Stromal cell of bone marrow (primary cell): ENCODE measurements at regions not wholly inside any gene's neighbourhood (a gene's known extent, or its start where the extent isn't known, plus 50 kb on each side); places are given as distances from the start of the nearest gene placed in this dataset.

Source experiments
- DNase-seq: peaks from one replicate; pipeline ENCODE4 v3.0.0-alpha.2; 2012; ENCODE audit warnings: low read depth

DNA sequence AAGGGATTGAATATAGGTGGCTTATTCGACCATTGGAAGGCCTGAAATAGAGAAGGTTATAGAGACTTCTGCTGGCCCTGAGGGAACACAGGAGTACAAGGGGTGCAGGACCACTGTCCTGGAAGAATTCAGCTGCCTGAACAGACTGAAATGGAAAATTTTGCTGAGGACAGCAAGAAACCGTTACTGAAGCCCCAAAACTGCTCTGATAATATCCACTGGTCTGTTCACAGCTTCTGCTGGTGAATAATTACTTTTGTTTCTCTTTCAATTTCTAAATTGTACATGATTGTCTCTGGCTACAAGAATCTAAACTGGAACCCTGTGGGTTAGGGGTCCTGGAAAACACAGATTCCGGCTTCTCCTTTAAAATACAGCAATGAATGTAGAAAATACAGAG lies 218.5 kb upstream of the CDH12 start:
- DNase-seq, result no peak

DNA sequence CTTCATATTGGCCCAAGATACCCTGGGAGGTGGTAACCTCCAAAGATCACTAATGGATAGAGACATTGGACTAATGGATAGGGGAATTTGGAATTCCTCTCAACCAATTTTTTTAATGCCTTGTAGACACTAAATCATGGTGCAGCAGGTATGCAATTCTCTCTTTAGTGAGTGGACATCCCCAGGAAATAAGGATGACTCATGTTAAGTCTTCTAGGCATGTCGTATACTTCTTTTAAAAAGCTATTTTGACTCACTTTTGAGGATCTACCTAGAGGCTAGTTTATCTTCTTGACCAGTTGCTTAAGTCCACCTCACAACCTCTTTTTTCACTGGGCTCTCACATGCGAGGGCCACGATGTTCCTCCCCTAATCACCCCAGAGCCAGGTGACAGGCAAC lies 211.6 kb upstream of the CDH12 start:
- no peak for DNase-seq

DNA sequence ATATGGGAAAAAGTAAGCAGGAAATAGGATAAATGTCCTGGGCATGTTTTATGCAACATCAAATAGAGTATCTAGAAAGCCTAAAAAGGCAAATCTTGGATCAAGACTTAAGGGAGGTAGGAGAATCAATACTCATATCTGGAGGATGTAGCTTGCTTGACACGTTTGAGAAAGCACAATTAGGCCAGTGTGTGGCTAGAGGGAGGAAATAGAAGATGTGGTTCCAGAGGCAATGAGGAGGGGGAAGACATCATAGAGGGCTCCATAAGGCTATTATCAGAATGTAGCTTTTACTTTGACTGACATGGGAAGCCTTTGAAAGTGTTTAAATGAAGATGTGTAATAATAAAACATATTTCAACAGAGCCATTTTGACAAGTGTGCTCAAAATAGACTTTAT lies 200.7 kb upstream of the CDH12 start:
- DNase-seq, result no peak

DNA sequence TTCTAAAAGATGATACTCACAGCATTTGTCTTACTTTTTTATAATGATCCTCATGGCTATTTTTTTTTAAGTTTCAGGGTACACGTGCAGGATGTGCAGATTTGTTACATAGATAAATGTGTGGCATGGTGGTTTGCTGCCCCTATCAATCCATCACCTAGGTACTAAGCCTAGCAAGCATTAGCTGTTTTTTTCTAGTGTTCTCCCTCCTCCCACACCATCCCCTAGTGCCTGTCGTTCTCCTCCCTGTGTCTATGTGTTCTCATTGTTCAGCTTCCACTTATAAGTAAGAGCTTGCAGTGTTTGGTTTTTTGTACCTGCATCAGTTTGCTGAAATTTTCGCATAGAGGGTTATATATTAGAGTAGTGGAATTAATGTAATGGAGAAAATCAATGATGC lies 189.1 kb upstream of the CDH12 start:
- no peak for DNase-seq

DNA sequence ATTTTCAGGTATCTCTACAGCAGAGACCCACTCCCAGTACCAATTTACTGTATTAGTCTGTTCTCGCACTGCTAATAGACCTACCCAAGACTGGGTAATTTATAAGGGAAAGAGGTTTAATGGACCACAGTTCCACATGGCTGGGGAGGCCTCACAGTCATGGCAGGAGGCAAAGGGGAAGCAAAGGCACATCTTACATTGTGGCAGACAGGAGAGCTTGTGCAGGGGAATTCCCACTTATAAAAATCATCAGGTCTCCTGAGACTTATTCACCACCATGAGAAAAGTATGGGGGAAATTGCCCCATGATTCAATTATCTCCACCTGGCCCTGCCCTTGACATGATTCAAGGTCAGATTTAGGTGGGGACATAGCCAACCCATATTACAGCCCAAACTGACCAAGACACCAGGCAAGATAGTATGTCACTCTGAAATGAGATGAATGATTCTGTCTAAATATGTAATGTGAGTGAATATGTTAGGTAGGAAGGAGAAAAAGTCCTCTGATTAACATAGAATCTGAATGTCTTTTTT lies 182.5 kb upstream of the CDH12 start:
- no peak for DNase-seq

DNA sequence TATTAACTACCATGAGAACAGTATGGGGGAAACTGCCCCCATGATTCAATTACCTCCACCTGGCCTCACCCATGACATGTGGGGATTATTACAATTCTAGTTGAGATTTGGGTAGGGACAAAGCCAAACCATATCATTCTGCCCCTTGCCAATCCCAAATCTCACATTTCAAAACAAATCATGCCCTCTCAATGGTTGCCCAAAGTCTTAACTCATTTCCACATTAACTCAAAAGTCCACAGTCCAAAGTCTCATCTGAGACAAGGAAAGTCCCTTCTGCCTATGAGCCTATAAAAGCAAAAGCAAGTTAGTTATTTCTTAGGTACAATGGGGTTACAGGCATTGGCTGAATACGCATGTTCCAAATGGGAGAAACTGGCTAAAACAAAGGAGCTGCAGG lies 180.7 kb upstream of the CDH12 start:
- DNase-seq, result no peak

DNA sequence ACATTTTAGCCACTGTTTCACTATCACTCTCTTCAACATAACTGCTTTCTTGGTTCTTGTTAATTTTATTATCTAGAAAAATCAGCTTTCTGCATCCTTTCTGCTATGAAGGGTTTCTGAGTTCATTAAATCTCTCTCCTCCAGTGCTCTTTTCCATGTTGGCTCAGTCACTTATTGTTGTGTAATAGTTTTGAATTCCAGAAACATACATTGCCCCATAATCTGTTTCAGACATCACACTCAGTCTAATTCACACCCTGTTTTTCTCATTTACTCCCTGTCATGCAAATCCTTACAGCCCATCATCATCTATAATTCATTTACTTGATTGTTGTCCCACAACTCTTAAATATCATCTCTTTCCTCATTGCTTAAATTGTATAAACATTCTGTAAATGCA lies 176.1 kb upstream of the CDH12 start:
- no peak for DNase-seq

DNA sequence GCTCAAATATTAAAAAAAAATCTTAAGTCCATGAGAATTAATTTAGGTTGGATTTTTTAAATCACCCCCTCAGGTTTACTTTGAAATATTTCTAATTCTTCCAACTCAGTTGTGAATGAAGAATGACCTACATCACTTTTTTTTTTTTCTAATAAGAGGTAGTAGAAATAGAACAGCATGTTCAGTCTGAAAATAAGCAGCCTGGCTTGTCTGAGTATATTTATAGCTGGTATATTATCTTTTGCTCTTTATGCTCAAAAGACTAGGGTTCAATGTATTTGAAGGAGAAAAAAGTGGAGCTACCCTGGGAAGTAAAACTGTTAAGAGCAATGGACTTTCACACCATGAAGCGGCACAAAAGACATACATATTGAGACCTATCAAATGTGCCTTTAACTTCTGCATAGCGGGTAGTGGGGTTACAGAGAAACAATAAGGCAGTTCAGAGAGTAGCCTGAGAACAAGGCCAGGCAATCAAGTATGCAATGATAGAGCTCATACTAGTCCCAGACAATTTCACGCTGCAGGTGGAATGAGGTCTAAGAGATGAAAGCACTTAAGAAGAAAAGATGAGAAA lies 175.4 kb upstream of the CDH12 start:
- no peak for DNase-seq

DNA sequence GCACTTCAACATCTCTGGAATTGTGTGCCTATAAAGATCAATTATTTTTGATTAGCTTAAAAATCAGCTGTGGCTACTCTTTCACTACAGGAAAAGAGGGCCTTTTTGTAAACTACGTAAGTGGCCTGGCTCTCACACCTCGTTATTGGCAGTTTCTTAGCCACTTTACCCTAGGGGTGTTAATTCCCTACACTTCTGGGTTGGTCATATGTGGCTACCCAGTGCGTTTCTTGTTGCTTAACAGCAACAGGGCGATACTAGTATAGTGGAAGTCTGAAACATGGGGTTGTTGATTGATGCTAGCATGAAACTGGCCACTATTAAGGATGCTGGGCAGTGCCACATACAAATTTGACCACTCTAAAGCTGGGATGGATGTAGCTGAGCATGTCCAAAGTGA lies 174.7 kb upstream of the CDH12 start:
- no peak for DNase-seq

DNA sequence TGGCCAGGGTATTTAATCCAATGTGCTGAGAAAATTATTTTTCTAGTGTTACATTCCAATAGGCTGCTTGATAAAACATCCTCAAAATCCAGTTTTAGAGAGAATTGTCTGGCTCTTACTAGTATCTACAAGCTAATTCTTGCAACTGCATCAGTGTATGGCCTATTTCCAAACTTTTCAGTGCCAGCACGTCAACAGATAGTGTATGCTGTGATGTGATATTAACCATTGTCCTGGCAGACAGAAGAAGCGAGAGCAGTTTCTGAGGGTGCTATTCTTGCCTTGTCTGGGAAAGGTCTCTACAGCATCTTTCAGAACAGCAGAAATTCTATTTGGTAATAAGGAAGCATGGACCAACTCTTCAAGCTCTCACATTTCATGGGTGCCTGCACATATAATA lies 174.2 kb upstream of the CDH12 start:
- DNase-seq, result no peak

DNA sequence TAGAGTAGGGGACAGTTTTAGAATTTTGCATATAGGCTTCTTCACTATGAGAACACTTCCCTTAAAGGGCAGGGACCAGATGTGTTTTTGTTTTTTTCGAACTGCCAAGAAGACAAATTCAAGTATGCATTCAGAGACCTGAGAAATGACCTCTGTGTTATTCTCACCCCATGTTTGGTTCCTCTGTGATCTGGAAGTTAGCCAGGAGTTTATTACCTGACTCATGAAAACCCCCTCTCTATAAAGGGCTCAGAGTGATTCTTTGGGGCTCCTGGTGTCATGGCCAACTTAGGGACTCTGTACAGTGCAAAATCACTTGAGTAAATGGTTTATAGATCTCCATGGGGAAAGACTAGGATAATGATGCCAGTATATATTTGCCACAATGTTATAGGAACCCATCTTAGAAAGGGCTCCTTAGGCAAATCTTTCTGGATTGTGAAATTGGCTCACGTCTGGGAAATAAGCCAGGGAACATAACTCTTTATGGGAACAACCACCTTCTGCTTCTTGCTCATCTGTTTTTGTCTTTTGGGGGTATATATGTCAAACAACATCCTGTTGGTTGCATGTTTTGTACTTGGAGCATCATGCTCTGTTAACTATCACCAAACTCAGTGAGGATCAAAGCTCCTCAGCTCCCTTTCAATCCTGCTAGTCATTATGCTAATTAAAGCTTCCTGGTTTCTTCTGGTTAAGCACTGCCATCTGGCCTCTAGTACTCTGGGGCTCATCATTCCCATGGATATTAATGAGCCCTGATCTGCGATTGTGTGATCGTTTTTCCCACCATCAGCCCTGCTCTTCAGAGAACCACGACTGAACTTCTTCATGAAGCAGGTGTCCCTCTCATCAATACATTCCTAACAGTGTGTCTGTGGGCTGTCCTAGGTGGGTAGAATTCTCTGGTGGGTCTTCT lies 173.4 kb upstream of the CDH12 start:
- no peak for DNase-seq

DNA sequence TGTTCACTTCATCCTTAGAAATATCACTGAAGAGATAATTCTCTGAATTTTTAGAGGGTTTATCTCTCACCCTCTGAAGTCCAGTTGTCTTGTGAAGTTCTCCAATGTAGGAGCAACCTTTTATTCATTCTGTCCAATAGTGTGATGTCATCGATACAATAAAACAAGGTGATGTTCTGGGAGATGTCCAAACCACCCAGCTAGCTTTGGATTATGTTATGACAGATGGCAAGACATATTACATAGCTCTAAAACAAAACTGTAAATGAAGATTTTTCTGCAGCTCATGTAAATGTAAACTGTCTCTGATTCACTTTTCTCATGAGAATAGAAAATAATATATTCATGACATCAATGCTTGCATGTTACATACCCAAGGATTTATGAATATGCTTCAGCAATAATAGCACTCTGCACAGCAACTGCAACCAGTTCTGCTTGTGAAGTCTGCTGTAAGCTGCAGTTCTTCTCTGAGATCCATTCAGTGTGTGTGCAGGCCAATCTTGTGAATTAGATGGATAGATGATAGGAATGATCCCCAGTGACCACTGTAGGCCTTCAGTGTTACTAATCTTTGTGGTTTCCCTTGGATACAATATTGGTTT lies 172.6 kb upstream of the CDH12 start:
- no peak for DNase-seq

DNA sequence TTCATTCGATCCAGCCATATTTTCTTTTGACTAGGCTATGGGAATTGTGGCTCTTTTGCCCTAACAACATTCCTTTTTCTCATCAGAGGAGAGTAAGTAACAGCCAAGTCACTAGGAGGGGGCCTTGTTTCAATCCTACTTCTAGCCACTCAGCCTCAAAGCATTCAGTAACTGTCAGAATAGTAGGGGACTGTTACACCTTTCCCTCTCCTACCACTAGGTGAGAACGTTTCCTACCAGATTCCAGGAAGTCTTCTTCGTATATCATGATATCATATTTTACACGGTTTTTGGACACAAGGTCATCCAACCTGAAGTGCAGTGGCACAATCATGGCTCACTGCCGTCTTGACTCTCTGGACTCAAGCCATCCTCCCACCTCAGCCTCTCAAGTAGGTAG lies 171.3 kb upstream of the CDH12 start:
- no peak for DNase-seq

DNA sequence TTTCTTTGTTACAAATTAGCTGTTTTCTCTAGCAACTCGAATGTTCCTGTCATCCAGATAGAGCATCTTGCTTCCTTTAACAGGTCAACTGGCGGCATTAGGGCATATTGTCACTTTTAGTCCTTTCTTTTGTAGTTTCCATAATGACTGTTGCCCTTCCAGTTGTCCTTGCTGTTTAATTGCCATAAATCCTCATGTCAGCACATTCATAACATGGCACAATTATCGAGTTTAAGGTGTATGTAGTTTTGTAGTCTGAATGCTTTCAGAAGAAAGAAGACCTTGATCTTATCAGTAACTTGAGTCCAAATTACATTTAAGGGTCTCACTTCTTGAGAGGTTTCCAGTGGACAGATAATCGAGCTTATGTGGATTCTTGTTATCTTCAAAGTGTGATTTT lies 161.7 kb upstream of the CDH12 start:
- no peak for DNase-seq

DNA sequence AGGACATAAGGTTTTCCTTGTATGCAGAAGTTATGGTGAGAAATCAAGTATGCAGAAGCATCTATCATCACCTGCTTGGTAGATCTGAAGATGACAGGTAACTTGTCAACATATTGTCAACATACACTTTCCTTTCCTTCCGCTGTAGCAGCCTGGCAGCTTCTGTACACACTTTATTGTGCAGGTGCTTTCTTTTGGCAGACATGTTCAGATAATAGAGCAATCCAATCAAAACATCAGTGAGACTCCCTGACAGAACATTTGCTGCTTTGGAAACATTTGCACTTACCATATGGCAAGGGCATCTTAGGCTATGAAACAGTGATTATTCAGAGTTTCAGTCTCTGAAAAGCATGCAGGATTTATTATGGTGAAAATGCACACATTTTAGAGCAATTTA lies 161.1 kb upstream of the CDH12 start:
- no peak for DNase-seq

DNA sequence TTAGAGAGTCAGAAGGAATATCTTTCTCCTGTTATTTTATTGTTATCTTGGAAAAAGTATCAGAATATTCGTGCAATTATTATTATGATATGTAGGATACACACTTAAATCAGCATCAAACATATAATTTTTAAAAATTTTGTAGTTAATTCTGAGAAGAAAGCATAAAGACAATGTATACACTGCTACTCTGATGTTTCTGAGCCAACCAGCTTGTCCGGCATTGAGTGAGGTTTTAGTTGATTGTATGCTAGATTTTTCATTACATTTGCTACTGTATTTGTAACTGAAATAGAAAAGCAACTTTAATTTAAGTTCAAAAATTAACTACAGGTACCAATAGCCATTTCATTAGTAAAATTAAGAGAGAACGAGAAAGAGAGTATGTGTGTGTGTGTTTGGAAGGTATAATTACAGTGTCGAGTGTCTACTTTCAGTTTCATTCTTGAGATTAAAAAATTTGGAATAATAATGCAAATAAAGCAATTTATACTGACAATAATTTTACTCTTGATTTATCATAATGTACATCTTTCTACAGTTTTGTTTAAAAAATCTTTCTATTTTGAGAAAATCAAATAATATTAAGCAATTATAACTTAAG lies 160.4 kb upstream of the CDH12 start:
- no peak for DNase-seq

DNA sequence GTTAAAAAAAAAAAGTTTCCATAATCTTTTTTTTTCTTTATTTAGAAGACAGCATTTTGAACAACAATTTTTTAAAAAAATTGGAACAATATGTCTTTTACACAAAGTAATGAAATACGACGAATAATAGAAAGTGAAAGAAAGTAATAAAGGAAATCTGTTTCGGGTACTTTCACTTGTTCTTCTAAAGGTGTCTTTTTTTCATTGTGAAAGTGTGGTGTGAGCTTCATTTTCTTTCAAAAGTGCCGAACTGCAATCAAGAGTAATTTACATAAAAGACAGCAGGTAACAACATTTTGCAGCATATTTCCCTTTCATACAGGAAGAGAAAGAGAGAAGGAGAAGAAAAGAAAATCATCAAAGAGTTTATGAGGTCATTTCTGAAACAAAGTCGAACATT lies 159.7 kb upstream of the CDH12 start:
- no peak for DNase-seq

DNA sequence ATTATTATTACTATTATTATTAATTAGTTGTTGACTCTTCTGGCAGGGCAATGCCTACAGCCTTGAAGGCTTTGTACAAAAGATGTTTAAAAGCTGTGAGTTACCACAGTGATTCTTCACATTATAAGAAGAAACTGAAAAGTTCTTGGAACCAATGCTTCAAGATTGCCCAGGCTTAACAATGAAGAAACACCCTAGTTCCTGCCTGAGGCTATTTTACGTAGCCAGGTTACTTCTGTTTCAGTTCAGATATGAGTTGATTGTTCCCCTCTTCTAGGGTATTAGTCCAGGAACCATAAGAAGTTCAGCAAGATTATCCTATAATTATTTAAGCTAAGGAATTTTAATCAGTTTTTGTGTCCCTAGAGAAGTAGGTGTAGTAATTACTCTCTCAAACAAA lies 154.6 kb upstream of the CDH12 start:
- no peak for DNase-seq

DNA sequence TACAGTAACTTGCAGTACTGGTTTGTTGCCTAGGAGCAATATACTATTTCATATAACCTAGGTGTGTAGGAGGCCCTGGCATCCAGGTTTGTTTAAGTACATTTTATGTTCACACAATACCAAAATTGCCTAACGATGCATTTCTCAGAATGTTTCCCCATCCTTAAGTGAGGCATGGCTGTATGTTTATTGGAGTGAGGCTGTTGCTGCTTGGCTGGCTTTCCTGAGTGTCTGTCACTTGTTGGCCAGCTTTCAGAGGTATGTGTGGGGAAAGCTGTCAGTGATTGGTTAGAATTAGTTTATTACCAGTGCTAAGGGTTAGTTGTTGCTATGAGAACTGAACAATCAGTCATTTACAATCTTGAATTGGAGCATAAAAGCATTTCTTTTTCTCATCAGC lies 154.1 kb upstream of the CDH12 start:
- no peak for DNase-seq

DNA sequence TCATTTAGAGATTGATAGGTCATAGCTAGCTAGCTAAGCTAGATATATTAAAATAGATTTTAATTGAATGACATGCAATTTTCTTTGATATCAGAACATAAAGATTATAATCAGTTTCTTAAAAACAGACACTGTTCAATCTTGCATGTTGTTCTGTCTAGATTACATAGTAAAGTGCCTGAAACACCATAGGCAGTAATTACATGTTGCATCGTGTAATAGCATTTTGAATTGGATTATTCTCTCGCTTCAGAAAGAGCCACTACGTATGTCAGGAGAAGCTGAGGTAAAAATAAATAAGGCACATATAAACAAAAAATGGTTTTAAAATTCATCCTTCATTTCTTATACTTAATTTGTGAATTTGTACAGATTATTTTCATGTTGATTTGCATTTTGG lies 148.0 kb upstream of the CDH12 start:
- no peak for DNase-seq

DNA sequence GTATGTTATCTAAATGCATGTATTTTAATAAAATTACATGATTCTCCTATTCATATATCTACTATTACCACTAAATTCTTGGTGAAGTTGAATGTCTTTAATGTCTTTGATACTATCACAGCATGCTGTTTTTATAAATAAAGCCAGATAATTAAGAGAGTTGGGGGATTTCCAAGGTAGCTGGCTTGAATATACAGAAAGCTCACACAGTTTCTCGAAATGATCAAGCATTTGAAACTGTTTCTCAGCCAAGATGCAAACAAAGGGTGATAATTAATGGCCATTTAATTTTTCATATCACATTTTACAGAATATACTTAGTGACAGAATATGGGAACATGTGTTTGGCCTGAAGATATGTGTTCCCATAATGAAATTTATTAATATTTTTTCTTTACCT lies 145.6 kb upstream of the CDH12 start:
- no peak for DNase-seq

DNA sequence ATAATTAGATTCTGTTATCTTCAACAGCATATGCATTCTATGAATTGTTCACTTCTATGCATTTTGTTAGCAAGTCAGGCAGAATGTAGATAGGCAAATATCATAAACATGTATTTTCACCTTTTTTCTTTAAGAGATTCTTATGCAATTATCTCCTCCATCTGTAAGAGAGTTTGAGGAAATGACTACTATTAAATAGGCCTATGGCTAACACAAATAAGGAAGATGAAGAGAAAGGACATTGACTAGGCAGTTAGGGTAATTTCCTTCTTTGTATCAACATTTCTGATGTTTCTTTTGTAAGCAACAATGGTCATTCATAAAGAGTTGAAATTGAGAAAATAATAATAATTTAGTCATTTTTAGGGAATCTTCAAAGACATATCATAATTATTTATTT lies 145.2 kb upstream of the CDH12 start:
- DNase-seq, result no peak

DNA sequence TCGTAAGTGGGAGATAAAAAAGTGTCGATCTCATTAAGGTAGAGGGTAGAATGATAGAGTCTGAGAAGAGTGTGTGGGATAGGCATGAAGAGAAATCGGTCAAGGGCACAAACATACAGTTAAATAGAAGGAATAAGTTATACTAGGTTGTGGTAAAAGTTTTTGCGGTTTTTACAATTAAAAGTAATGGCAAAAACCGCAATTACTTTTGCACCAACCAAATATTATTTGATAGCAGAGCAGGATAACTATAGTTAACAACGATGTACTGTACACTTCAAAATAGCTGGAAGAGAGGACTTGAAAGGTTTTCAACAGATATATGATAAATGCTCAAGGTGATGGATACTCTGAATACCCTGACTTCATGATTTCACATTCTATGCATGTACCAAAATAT lies 135.8 kb upstream of the CDH12 start:
- no peak for DNase-seq
